Activated CD4-positive, alpha-beta memory T cell treated with anti-CD3 and anti-CD28 coated beads, Interleukin-2, amount 10 ng/mL, durations not matched to agents 7 days and 5 days (primary cell): ENCODE measurements at regions not wholly inside any gene's neighbourhood (a gene's known extent, or its start where the extent isn't known, plus 50 kb on each side); places are given as distances from the start of the nearest gene placed in this dataset.

ENCODE experiments used
- CTCF ChIA-PET: fragments of 350-600 bp; sonication (Branson Sonifier 250); formaldehyde crosslinking; loops from one replicate; lab custom pipeline; 2021; ENCODE audit warnings: antibody characterized with exemption, inconsistent platforms; lab: Charles Lee
- POLR2A ChIA-PET: fragments of 350-600 bp; sonication (Branson Sonifier 250); formaldehyde crosslinking; loops from one replicate; lab custom pipeline; 2021; ENCODE audit warnings: antibody characterized with exemption; lab: Charles Lee
- DNase-seq: peaks from one replicate; pipeline ENCODE4 v3.0.0-alpha.2; 2020
- H3K27ac Mint-ChIP-seq: one replicate; pipeline ENCODE4 v1.8.0; 2021; ENCODE audit warnings: mild to moderate bottlenecking, mixed read lengths
- H3K27me3 Mint-ChIP-seq: one replicate; pipeline ENCODE4 v1.8.0; 2021; ENCODE audit warnings: mixed read lengths
- H3K36me3 Mint-ChIP-seq: one replicate; pipeline ENCODE4 v1.8.0; 2021; ENCODE audit warnings: low read depth, mixed read lengths
- H3K4me1 Mint-ChIP-seq: one replicate; pipeline ENCODE4 v1.8.0; 2021; ENCODE audit warnings: mixed read lengths
- H3K4me3 Mint-ChIP-seq: one replicate; pipeline ENCODE4 v1.8.0; 2021; ENCODE audit warnings: mild to moderate bottlenecking, mixed read lengths
- H3K9me3 Mint-ChIP-seq: one replicate; pipeline ENCODE4 v1.8.0; 2021; ENCODE audit warnings: mixed read lengths

- POLR2A ChIA-PET: no interaction called here
- DNase-seq: no peak
- Mint-ChIP-seq H3K27ac (no peak overlapping the region), H3K9me3 (no peaks in the 10 kb centered on the region), H3K27me3 (peaks cover 16% of the 10 kb centered on the region), H3K36me3 (no peaks in the 10 kb centered on the region), H3K4me1 (peaks cover 7% of the 10 kb centered on the region), H3K4me3 (no peak overlapping the region)
- CTCF ChIA-PET: no interaction called here
These were observed 127.4 kb downstream of the CDH26 start for GRCh38 chr20:60085551-60086132.

GRCh38 chr20:60086821-60087562, 128.8 kb downstream of the CDH26 start:
- peaks cover 7% of the 10 kb centered on the region for H3K4me1 Mint-ChIP-seq
- H3K27ac Mint-ChIP-seq: no peak overlapping the region
- no peaks in the 10 kb centered on the region for H3K9me3 Mint-ChIP-seq
- ChIA-PET CTCF (no interaction called here), POLR2A (no interaction called here)
- DNase-seq: no peak
- H3K27me3 Mint-ChIP-seq: peaks cover 16% of the 10 kb centered on the region
- H3K36me3 Mint-ChIP-seq: no peaks in the 10 kb centered on the region
- H3K4me3 Mint-ChIP-seq: peak overlapping the region; percentile 41

- DNase-seq: peak; percentile 18
- no peaks in the 10 kb centered on the region for H3K9me3 Mint-ChIP-seq
- H3K27ac Mint-ChIP-seq: no peak overlapping the region
- peak overlapping the region; percentile 53 for H3K4me3 Mint-ChIP-seq
- peaks cover 16% of the 10 kb centered on the region for H3K27me3 Mint-ChIP-seq
- ChIA-PET CTCF (no interaction called here), POLR2A (no interaction called here)
- H3K4me1 Mint-ChIP-seq: peaks cover 7% of the 10 kb centered on the region
- H3K36me3 Mint-ChIP-seq: no peaks in the 10 kb centered on the region
These were observed 129.4 kb downstream of the CDH26 start for GRCh38 chr20:60087563-60088105.

- POLR2A ChIA-PET: no interaction called here
- peaks cover 2% of the 10 kb centered on the region for H3K9me3 Mint-ChIP-seq
- H3K4me3 Mint-ChIP-seq: no peak overlapping the region
- peaks cover 7% of the 10 kb centered on the region for H3K4me1 Mint-ChIP-seq
- H3K36me3 Mint-ChIP-seq: no peaks in the 10 kb centered on the region
- no peak overlapping the region for H3K27ac Mint-ChIP-seq
- CTCF ChIA-PET: no interaction called here
- no peak for DNase-seq
- peaks cover 16% of the 10 kb centered on the region for H3K27me3 Mint-ChIP-seq
These were observed 130.0 kb downstream of the CDH26 start for GRCh38 chr20:60088236-60088635.

- CTCF ChIA-PET: interaction anchor here (0.6 kb wide), 1 partner anchor 55 kb away, joined by 6 read pairs; no protein-coding TSS in a partner anchor
- peaks cover 14% of the 10 kb centered on the region for H3K27me3 Mint-ChIP-seq
- no peak for DNase-seq
- peaks cover 7% of the 10 kb centered on the region for H3K4me1 Mint-ChIP-seq
- no peaks in the 10 kb centered on the region for H3K36me3 Mint-ChIP-seq
- H3K9me3 Mint-ChIP-seq: peaks cover 5% of the 10 kb centered on the region
- H3K27ac Mint-ChIP-seq: no peak overlapping the region
- no peak overlapping the region for H3K4me3 Mint-ChIP-seq
- POLR2A ChIA-PET: no interaction called here
These were observed 132.4 kb downstream of the CDH26 start for GRCh38 chr20:60090631-60091030.

- POLR2A ChIA-PET: no interaction called here
- H3K36me3 Mint-ChIP-seq: no peaks in the 10 kb centered on the region
- peaks cover 7% of the 10 kb centered on the region for H3K4me1 Mint-ChIP-seq
- no peak overlapping the region for H3K27ac Mint-ChIP-seq
- peaks cover 5% of the 10 kb centered on the region for H3K9me3 Mint-ChIP-seq
- peaks cover 14% of the 10 kb centered on the region for H3K27me3 Mint-ChIP-seq
- H3K4me3 Mint-ChIP-seq: no peak overlapping the region
- no peak for DNase-seq
- CTCF ChIA-PET: interaction anchor here (0.6 kb wide), 1 partner anchor 56 kb away, joined by 6 read pairs; no protein-coding TSS in a partner anchor
These were observed 133.1 kb downstream of the CDH26 start for GRCh38 chr20:60091305-60091704.

GRCh38 chr20:60091861-60092260, 133.6 kb downstream of the CDH26 start:
- Mint-ChIP-seq H3K4me3 (no peak overlapping the region), H3K27me3 (peaks cover 8% of the 10 kb centered on the region), H3K4me1 (peaks cover 6% of the 10 kb centered on the region), H3K36me3 (no peaks in the 10 kb centered on the region), H3K9me3 (peaks cover 5% of the 10 kb centered on the region), H3K27ac (no peak overlapping the region)
- no peak for DNase-seq
- ChIA-PET CTCF (no interaction called here), POLR2A (no interaction called here)

- H3K27me3 Mint-ChIP-seq: peaks cover 5% of the 10 kb centered on the region
- H3K4me1 Mint-ChIP-seq: peaks cover 2% of the 10 kb centered on the region
- POLR2A ChIA-PET: no interaction called here
- CTCF ChIA-PET: no interaction called here
- peaks cover 5% of the 10 kb centered on the region for H3K9me3 Mint-ChIP-seq
- H3K27ac Mint-ChIP-seq: no peak overlapping the region
- H3K36me3 Mint-ChIP-seq: no peaks in the 10 kb centered on the region
- no peak for DNase-seq
- no peak overlapping the region for H3K4me3 Mint-ChIP-seq
These were observed 134.5 kb downstream of the CDH26 start for GRCh38 chr20:60092729-60093128.

- Mint-ChIP-seq H3K27ac (no peak overlapping the region), H3K36me3 (no peaks in the 10 kb centered on the region), H3K27me3 (no peaks in the 10 kb centered on the region), H3K4me1 (peaks cover 3% of the 10 kb centered on the region), H3K9me3 (peaks cover 10% of the 10 kb centered on the region), H3K4me3 (no peak overlapping the region)
- ChIA-PET CTCF (no interaction called here), POLR2A (no interaction called here)
- DNase-seq: no peak
These were observed 137.2 kb downstream of the CDH26 start for GRCh38 chr20:60095456-60095855.

- no peak overlapping the region for H3K4me3 Mint-ChIP-seq
- H3K36me3 Mint-ChIP-seq: no peaks in the 10 kb centered on the region
- H3K4me1 Mint-ChIP-seq: peaks cover 10% of the 10 kb centered on the region
- H3K27ac Mint-ChIP-seq: no peak overlapping the region
- H3K9me3 Mint-ChIP-seq: peaks cover 10% of the 10 kb centered on the region
- no peak for DNase-seq
- ChIA-PET CTCF (no interaction called here), POLR2A (no interaction called here)
- no peaks in the 10 kb centered on the region for H3K27me3 Mint-ChIP-seq
These were observed 137.9 kb downstream of the CDH26 start for GRCh38 chr20:60096166-60096565.

GRCh38 chr20:60097285-60097684, 139.1 kb downstream of the CDH26 start:
- H3K4me3 Mint-ChIP-seq: no peak overlapping the region
- peaks cover 21% of the 10 kb centered on the region for H3K4me1 Mint-ChIP-seq
- no peaks in the 10 kb centered on the region for H3K27me3 Mint-ChIP-seq
- ChIA-PET POLR2A (no interaction called here), CTCF (interaction anchor here (0.5 kb wide), 1 partner anchor 1818 kb away, joined by 4 read pairs; no protein-coding TSS in a partner anchor)
- H3K36me3 Mint-ChIP-seq: no peaks in the 10 kb centered on the region
- DNase-seq: no peak
- H3K27ac Mint-ChIP-seq: no peak overlapping the region
- H3K9me3 Mint-ChIP-seq: peaks cover 10% of the 10 kb centered on the region

- no peak overlapping the region for H3K4me3 Mint-ChIP-seq
- peaks cover 25% of the 10 kb centered on the region for H3K4me1 Mint-ChIP-seq
- H3K27ac Mint-ChIP-seq: peak overlapping the region; percentile 57
- no peaks in the 10 kb centered on the region for H3K27me3 Mint-ChIP-seq
- no peaks in the 10 kb centered on the region for H3K36me3 Mint-ChIP-seq
- CTCF ChIA-PET: no interaction called here
- H3K9me3 Mint-ChIP-seq: peaks cover 5% of the 10 kb centered on the region
- POLR2A ChIA-PET: no interaction called here
- DNase-seq: peak; percentile 21
These were observed 142.6 kb downstream of the CDH26 start for GRCh38 chr20:60100780-60101179.

- no peak for DNase-seq
- POLR2A ChIA-PET: no interaction called here
- Mint-ChIP-seq H3K4me1 (peaks cover 25% of the 10 kb centered on the region), H3K4me3 (no peak overlapping the region), H3K27ac (peak overlapping the region; percentile 57), H3K27me3 (no peaks in the 10 kb centered on the region), H3K36me3 (no peaks in the 10 kb centered on the region), H3K9me3 (peaks cover 5% of the 10 kb centered on the region)
- CTCF ChIA-PET: interaction anchor here (0.8 kb wide), 1 partner anchor 36 kb away, joined by 3 read pairs; no protein-coding TSS in a partner anchor
These were observed 143.1 kb downstream of the CDH26 start for GRCh38 chr20:60101201-60101890.
